ENCODE measurements at regions not wholly inside any gene's neighbourhood (a gene's known extent, or its start where the extent isn't known, plus 50 kb on each side); places are given as distances from the start of the nearest gene placed in this dataset.

DNA sequence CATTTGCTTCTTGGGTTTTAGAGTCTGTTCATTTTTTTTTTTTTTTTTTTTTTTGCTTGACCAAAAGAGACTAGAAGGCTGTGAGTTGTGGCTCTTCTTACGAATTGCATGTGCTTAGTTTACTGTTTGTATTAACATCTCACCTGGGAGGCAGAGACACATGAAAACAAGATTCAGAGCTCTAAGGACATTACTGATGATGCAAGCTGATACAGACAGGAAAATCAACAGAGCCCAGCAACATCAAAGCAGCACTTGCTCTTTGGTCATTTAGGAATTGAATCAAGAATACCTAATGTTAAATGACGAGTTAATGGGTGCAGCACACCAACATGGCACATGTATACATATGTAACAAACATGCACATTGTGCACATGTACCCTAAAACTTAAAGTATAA is 55.7 kb upstream of the HS3ST5 start:
- DNase-seq = no peak

Data from COR-L47 (cell line).